Epidermal melanocyte (primary cell): ENCODE measurements at regions not wholly inside any gene's neighbourhood (a gene's known extent, or its start where the extent isn't known, plus 50 kb on each side); places are given as distances from the start of the nearest gene placed in this dataset.
"Not testable (repeated sequence)": the region's sequence is repeated elsewhere in the genome, so short reads cannot be mapped to it uniquely, and the experiment has no call there.

Source experiments
- DNase-seq: peaks from one replicate; pipeline ENCODE4 v3.0.0; 2011; ENCODE audit warnings: low spot score; ENCODE audit not compliant: insufficient read length

DNA sequence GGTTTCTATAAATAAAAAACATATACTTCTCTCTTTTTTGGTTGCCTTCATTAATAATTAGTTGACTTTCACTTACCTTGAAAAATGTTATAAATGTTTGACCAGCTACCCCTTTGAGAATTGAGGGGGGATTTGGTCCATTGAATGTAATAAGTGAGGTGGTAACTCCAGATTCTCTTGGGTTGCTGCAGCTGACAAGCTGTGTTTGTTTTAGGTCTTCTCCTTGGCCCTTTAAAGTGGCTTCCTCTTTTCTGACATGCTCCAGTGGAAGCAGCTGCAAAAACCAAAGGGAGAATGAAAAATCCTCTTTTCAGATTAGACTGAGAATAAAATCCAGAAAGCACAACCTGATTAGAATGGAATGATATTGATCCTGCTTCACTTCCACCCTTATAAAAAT is 410.5 kb downstream of the TMEM38B start:
- DNase-seq = no peak

- no peak for DNase-seq
These were observed 412.1 kb downstream of the TMEM38B start for GRCh38 chr9:106106396-106106795.

GRCh38 chr9:106107716-106108115 is 413.4 kb downstream of the TMEM38B start:
- no peak for DNase-seq

DNA sequence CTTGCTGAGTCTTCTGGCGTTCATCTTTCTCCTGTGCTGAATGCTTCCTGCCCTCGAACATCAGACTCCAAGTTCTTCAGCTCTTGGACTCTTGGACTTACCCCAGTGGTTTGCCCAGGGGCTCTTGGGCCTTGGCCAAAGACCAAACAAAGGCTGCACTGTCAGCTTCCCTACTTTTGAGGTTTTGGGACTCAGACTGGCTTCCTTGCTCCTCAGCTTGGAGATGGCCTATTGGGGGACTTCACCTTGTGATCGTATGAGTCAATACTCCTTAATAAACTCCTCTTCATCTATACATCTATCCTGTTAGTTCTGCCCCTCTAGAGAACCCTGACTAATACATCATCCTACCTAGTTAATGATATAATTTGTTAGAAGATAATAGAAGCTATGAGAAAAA is 415.4 kb downstream of the TMEM38B start:
- DNase-seq = not testable (repeated sequence)

GRCh38 chr9:106110483-106110882 is 416.1 kb downstream of the TMEM38B start:
- no peak for DNase-seq

- DNase-seq = no peak
These were observed 416.8 kb downstream of the TMEM38B start for GRCh38 chr9:106111039-106111730.

DNA sequence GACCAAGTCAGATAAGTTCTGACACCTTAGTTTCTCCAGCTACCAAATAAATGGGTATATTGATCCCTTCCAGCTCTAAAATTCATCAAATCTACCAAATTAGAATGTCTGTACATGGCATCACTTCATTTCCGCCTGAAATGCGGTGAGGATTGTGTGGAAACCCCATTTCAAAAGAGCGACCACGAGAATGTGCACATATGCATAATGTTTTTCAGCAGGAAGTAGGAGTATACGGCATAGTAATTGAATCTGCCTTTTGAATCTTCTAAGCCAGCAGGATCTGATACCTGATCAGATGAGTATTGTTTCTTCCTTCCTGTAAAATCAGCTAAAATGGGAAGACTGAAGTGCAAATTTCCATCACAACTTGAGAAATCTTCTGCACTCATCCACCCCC is 418.6 kb downstream of the TMEM38B start:
- DNase-seq = no peak

DNA sequence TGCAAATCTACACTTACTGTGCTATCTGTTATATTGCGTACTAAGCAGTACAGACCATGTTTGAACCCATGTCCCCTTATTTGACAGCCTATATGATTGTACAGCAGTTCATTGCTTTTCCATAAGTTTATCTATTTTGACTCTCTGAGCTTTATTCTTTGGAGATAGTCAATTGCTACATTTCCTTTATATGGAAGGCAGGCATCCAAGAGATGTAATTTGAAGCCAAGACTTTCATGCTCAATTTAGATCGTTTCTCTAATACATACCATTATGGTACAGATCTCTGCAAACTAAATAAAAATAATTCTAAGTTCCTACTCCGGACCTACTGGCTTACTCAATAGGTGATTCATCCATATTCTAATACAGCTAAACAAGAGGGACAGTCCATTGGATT is 424.8 kb downstream of the TMEM38B start:
- DNase-seq = no peak

GRCh38 chr9:106120071-106120470 is 425.7 kb downstream of the TMEM38B start:
- no peak for DNase-seq

DNA sequence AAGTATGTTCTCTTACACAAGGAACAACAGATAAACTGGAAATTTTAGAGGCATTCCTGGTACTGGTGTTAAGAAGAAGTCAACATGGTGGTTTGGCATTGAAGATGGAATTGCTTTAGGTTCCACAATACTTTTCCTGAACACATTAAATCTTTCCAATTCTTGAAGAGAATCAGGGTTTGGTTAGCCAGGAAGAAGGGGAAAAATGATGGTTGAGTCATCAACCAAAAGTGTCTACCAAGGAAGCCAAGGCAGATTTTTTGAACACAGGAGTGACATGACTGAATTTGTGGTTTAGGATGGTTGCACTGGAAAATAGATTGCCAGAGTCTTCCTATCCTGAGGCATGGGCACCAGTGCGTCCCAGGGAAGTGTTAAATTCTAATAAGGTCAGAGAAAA is 433.4 kb downstream of the TMEM38B start:
- DNase-seq = no peak

DNA sequence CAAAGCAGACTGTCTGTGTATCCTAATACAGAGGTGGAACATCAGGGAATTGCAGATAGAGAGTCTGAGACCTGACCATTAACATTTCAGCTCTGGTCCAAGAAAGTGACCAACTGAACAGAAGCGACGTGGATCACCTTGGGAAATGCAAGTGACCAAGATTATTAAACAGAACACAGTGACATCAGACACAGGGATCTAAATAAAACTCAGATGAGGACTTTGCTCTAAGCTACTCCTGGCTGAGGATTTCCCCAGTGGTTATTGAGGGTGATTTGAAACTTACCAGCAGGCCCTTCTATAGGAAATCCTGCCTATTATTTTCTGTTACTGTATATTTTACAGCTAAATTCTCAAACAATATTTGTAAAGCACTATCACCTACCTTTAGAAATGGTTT is 436.0 kb downstream of the TMEM38B start:
- DNase-seq = no peak

DNA sequence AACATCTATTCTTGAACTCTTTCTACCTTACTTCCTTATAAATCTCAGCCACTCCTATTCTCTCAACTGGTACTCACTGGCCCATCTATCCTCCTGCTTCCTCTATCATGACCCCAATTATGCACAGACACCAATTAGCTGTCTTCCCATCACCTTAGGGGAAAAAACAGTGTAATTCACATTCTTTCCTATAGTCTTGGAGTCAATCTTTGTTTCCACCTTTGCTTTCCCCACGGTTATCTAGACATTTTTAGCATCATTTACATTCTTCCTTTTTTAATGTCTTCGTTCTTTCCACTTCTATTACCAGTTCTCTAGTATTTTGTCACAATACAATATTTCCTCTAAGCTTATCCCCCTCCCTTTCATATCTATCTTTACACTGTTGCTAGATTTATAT is 449.4 kb downstream of the TMEM38B start:
- DNase-seq = no peak

- DNase-seq = no peak
These were observed 451.9 kb downstream of the TMEM38B start for GRCh38 chr9:106146066-106146840.

DNA sequence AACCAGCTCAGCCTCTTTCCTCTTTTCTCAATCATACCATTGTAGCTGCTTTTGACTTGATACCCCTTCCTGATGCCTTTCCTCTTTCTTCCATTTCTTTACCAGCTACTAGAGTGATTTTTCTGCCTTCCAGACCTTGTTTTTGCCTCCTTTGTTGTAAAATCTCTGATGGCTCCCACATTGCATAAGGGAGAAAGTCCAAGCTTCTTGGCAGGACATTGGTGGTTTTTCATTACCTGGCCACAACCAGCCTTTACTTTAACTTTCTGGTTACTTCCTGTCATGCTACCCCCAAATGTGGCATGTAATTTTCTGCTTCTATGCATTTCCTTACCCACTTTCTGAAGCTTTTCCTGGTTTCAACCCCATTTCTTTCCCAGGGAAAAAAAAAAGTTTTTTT is 452.5 kb downstream of the TMEM38B start:
- DNase-seq = no peak

DNA sequence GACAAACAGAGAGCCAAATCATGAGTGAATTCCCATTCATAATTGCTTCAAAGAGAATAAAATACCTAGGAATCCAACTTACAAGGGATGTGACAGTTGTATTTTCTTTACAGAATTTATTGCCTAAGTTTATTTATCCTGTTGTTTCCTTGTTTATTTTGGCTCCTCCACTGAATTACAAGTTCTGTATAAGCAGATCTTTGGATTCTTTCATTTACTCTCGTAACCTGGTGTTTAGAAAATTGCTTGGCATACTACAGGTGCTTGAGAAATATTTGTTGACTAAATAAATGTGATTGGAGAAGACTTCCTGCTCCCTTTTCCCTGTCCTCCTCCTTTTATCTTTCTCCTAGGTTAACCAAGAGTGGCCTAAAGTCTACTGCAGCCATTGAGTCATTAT is 455.6 kb downstream of the TMEM38B start:
- no peak for DNase-seq

DNA sequence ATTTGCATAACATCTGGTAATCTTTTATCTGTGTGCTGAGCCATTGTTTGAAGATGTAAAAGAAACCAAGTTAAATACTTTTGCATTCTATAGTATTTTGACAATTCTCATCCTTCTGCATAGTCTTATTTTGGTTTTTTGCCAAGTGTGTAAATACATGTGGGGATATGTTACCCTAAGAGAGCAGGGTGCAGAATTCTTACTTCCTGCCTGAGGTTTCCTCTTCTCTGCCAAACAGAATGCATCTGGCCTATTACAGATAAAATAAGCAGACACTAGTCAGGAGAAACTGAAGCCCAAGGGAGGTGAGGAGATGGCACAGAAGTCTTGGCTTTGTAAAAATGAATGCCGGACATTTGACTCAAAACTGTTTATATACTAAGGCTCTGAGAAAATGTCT is 462.1 kb downstream of the TMEM38B start:
- DNase-seq = no peak

- DNase-seq = no peak
These were observed 477.9 kb downstream of the TMEM38B start for GRCh38 chr9:106172265-106172664.

GRCh38 chr9:106174346-106174745 is 480.0 kb downstream of the TMEM38B start:
- DNase-seq = no peak

GRCh38 chr9:106177216-106177615 is 482.9 kb downstream of the TMEM38B start:
- no peak for DNase-seq

DNA sequence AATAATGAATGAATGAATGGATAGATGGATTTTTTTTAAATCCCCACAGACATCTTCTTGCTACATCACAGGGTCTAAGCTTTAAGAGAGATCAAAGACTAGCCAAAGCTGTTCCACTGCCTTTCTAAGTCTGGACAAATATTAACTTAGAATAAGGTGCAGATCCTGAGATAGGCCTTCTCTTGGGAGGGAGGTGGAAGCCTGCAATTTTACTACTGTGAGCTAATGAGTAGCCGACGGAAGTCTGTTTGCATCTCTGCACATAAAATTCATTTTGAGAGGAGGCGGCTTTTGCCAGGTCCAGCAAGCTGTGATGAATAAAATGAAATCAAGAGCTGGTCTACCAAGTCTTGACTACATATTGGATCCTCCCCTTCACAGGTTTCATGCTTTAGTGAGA is 484.9 kb downstream of the TMEM38B start:
- DNase-seq = no peak

- not testable (repeated sequence) for DNase-seq
These were observed 509.6 kb downstream of the TMEM38B start for GRCh38 chr9:106203815-106204516.

GRCh38 chr9:106207298-106207697 is 513.0 kb downstream of the TMEM38B start:
- no peak for DNase-seq
